OCI-LY7 (cell line): ENCODE measurements at regions not wholly inside any gene's neighbourhood (a gene's known extent, or its start where the extent isn't known, plus 50 kb on each side); places are given as distances from the start of the nearest gene placed in this dataset.

Experiments used
- EZH2phosphoT487 ChIP-seq: fragments of 200-600 bp; sonication (generic); IDR thresholded peaks from 2 replicates; pipeline ENCODE4 v1.6.1; 2018; ENCODE audit warnings: low read depth, borderline replicate concordance, mild to moderate bottlenecking, mixed run types, antibody characterized with exemption, low read length, moderate library complexity, mixed read lengths
- TF ChIP-seq, protein P1 (sequence below): fragments of 200-600 bp; sonication (generic); conservative IDR thresholded peaks from 2 replicates; pipeline ENCODE4 v1.5.1; 2014; ENCODE audit warnings: mild to moderate bottlenecking, antibody characterized with exemption, low read length, moderate library complexity, mixed read lengths

DNA sequence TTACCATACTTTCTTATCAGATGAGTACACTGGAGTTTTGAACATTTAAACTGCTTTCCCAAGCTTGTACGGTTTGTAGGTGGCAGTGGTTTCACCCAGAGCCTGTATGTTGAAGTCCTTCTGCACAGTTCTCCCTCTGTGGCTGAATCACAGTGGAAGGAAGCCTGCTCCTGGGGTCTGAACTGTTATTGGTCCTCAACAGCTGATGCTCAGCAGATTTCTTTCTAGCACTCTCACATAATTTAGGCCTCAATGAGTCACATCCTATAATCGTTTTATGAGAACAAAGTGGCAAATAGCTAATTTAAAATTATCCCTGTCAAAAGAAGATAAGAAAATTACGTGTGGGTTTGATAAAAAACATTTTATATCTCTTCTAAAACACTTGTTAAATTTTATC, 229.7 kb downstream of the TLE4 start:
- TF ChIP-seq, protein P1, sequence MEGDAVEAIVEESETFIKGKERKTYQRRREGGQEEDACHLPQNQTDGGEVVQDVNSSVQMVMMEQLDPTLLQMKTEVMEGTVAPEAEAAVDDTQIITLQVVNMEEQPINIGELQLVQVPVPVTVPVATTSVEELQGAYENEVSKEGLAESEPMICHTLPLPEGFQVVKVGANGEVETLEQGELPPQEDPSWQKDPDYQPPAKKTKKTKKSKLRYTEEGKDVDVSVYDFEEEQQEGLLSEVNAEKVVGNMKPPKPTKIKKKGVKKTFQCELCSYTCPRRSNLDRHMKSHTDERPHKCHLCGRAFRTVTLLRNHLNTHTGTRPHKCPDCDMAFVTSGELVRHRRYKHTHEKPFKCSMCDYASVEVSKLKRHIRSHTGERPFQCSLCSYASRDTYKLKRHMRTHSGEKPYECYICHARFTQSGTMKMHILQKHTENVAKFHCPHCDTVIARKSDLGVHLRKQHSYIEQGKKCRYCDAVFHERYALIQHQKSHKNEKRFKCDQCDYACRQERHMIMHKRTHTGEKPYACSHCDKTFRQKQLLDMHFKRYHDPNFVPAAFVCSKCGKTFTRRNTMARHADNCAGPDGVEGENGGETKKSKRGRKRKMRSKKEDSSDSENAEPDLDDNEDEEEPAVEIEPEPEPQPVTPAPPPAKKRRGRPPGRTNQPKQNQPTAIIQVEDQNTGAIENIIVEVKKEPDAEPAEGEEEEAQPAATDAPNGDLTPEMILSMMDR: no peak
- TF ChIP-seq EZH2phosphoT487: no peak
